ENCODE measurements at regions not wholly inside any gene's neighbourhood (a gene's known extent, or its start where the extent isn't known, plus 50 kb on each side); places are given as distances from the start of the nearest gene placed in this dataset.

DNA sequence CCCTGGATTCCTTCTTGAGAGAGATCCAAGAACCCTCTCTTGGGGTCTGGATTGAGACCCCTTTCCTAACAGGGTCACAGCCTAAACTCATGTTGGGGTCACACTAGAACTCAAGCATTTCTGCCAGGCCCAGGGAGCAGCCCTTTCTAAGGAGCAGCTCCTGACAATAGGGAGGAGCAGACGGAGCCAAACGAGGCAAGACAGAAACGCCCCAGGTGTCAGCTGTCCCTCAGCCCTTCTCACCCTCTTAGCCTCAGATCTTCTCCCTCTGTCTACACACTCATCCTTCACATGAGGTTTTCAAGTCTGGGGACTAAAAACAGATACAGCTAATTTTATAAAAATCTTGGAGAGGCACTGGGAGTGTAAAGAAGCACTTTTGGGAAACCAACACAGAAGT, 157.2 kb downstream of the SOCS6 start:
- DNase-seq, result no peak

DNA sequence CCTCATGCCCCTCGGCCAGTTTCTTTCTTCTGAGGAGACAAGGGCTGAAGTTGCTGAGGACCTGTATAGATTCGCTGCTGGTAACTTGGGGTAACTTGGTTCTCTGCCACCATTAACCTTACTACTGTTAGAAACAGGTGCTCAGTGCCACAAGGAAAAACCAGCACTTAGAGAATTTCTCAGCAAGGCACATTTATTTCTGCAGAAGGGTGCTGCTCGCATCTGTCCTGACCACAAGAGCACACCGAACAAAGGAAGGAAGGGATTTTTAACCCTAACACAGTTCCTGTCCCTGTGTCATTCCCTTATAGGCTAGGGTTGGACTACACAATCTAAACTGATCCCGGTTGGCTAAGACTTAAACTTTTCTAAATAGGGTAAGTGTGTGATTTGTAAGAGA, 154.1 kb downstream of the SOCS6 start:
- no peak for DNase-seq

DNA sequence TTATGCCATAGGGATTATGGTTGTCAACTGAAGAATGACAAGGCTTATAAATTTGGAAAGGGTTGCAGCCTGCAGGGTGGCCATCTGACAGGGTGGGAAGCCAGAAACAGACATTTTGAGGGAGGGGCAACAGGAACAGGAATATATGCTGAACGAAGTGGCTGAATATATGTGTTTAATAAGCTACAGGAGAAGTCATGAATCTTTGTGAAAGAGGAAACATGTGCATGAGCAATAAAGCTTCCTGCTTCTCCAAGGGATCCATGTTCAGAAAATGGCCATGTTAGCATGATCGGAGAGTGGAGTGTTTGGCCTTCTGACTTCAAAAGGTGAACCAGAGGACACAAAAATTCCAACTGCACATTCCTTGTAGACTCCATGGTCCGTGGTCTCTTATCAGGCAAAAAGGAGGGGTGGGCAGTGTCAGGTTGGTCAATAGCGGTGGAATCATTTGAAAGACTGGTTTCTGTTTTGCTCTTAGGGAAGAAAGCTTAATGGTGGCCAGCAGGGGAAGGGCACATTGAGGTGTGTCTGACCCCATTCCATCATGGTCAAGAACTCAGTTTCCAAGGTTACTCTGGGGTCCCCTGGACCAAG, 144.1 kb downstream of the SOCS6 start:
- DNase-seq, result no peak

DNA sequence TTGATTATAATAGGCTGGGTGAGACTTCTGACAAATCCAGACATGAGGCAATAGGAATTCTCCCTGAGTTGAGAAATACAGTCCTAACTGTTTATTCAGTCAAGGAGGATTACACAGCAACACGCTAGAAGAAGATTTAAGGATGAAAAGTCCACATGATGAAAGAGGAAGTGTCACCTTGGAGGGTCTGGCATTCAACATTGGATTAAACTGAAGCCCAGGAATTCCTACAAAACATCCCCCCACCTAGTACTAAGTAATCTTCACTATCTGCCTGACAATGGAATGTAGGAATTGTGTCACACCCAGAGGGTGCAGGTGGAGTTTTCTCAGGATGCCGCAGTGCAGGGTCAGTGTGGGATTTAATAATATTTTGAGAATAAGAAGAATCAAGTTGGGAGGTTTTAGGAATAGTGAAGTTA, 142.4 kb downstream of the SOCS6 start:
- DNase-seq, result no peak

DNA sequence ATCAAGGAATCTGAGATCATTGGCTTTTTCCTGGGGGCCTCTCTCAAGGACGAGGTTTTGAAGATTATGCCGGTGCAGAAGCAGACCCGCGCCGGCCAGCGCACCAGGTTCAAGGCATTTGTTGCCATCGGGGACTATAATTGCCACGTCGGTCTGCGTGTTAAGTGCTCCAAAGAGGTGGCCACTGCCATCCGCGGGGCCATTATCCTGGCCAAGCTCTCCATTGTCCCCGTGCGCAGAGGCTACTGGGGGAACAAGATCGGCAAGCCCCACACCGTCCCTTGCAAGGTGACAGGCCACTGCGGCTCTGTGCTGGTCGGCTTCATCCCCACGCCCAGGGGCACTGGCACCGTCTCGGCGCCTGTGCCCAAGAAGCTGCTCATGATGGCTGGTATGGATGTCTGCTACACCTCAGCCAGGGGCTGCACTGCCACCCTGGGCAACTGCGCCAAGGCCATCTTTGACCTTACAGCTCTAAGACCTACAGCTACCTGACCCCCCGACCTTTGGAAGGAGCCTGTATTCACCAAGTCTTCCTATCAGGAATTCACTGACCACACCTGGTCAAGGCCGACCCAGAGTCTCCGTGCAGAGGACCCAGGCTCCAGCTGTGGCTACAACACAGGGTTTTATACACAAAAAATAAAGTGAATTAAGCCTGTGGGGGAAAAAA, 141.8 kb downstream of the SOCS6 start:
- no peak for DNase-seq

DNA sequence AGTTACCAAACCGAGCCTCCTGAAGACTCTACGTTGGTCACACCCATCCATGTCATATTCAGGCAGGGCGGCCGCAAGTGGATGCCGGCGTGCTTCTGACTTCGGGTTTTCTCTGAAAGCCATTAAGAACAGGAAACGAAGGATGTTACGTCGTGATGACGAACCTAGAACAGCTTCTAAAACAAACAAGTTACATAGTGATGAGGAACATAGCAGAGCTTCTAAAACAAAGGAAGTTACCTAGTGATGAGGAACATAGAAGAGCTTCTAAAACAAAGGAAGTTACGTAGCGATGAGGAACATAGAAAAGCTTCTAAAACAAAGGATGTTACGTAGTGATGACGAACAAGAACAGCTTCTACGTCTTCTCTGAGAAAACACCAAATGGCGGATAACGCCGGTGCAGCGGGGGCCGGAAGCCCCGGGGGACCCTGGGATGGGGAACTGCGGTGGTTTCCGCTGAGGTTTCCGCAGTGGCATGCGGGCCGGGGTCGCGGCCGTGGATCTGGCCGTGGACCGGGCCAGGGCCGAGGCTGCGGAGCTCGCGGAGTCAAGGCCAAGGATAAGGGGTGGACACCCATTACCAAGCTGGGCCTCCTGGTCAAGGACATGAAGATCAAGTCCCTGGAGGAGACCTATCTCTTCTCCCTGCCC, 141.1 kb downstream of the SOCS6 start:
- DNase-seq, result no peak

DNA sequence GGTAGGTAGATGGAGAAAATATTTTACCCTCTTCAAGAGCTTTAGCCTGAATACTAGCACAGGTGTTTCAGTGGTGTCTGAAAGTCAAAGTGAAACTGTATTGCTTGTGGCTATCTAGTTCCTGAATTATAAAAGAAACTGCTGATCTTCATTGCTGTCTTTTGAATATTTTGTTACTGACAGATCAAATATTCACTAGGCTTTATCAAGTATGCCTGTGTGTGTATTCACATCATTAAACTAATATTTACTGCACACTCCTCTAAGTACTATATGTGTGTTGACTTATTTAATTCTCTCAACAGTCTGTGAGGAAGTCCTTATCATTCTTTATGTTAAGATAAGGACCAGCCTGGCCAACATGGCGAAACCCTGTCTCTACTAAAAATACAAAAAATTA, 139.6 kb downstream of the SOCS6 start:
- DNase-seq, result no peak

DNA sequence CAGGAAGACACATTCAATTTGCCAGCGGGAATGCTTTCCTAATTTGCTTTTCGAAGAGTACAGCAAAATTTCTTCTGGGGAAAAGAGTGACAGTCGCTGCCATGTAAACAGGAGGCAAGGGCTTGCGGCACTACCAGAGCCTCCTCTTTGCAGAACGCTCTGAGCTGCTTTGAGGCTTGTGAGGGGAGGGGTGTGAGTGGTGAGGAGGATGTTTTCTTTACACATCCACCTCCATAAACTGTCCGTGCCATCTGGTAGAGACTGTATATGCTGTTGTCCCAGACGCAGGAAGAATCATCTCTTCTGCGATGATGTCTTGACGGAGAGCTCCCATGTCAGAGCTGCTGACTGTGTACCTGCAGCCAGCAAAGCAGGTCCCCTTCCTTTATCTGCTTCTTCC, 138.0 kb downstream of the SOCS6 start:
- no peak for DNase-seq

DNA sequence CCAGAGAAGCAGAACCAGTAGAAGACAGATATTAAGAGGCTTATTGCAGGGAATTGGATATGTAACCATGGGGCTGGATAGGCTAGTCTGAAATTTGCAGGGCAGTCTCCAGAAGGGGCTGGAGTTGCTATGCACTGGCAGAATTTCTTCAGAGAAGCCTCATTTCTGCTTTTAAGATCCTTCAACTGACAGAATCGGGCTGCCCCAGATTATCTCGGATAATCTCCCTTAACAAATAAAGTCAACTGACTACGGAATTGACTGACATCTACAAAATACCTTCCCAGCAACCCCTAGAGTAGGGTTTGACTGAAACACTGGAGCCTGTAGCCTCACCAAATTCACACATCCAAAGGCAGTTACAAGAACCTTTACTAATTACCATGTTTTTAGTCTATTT, 136.4 kb downstream of the SOCS6 start:
- no peak for DNase-seq

DNA sequence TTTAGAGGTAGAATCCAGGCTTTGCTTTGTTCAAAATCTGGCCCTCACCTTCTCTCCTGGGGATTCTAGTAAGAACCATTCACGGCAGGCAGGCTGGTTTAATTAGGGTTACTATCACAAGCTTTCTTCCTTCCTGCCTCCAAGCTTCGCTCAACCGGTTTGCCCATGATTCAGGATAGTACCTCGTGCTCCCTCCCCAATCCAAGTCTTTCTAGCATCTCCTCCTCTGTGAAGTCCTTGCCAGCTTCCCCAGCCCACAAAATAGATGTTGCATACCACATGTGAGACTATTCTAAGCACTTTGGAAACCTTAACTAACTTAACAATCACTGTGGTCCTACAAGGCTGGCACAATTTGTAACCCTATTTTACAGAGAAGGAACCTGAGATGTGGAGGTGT, 135.1 kb downstream of the SOCS6 start:
- no peak for DNase-seq

DNA sequence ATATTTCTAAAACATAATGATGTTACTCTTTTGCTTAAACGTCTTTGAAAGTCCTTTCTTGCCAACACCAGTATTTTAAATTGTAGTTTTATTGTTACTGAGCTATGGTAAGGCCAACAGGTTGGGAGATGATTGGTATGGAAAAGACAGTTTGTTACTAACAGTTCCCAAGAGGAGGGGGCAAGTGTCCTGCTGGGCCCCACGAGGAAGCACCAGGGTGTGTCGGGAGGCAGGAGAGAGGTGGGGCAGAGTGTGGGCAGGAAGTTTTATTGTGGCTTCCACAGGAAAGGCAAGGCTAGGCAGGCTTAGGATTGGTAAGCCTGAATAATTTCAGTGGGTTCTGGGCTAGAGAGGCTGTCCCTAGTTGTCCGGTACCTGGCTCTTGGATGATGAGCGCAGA, 134.3 kb downstream of the SOCS6 start:
- DNase-seq, result no peak

DNA sequence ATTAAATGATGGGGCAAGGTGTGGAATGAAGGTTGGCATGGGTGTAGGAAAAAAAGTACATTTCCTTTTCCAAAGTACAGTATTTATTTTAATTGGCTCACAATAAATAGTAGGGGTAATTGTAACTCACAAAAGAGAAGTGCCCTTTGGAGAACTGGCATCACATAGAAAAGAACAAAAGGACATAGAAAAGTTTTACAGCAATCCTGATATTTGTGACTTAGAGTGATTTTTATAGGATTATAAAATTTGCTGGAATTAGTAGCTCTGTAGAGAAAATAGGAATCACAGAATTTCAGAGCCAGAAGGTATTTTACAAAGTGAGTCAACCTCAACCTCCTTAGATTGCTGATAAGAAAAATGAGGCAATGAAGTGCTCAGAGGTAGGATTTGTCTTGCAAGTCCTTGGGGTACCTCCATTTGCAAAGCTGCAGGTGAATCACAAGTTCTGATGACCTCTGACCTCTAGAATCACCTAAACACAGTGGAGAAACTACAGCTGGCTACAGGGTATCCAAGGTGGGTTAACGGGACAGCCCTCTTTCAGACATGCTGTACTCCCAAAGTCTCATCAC, 133.6 kb downstream of the SOCS6 start:
- DNase-seq, result no peak

DNA sequence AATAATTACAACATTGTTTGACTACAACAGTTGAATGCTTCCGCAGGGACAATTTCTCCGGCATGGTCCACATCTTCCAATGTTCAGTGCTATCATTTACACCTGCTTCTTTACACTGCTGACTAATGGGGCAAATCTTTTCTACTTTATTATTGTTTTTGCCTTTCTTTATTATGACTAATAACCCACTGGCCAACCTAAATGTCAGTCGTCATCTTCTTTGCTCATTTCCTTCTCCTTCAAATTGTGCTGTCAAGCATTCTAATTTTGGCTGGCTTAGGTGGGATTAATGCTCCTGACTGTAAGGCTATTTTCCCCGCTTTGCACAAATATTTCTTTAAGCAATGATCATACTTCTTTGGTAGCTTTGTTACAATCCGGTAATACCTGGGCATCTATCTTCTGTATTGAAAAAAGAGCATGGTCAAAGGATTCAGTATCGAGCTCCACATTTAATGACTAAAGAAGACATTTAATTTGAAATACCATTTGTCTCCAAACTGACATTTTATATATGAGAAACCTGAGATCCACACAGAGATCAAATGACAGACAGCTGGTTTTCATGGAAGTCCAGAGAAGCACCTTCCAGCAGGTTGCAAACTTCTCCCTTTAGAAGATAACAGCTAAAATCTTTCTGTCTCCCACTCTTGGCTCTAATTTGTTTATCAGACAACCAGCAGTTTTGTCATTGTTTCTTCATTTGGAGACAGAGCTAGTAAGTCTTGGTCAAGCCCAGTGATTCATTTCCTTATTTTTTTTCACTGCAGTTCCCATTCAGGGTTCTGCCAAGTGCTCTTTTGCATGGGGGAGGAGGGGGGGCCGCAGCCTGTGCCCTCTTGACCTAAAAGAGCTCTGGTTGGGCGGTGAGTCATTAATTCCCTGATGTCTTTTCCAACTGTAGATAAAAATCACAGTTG, 132.9 kb downstream of the SOCS6 start:
- no peak for DNase-seq

DNA sequence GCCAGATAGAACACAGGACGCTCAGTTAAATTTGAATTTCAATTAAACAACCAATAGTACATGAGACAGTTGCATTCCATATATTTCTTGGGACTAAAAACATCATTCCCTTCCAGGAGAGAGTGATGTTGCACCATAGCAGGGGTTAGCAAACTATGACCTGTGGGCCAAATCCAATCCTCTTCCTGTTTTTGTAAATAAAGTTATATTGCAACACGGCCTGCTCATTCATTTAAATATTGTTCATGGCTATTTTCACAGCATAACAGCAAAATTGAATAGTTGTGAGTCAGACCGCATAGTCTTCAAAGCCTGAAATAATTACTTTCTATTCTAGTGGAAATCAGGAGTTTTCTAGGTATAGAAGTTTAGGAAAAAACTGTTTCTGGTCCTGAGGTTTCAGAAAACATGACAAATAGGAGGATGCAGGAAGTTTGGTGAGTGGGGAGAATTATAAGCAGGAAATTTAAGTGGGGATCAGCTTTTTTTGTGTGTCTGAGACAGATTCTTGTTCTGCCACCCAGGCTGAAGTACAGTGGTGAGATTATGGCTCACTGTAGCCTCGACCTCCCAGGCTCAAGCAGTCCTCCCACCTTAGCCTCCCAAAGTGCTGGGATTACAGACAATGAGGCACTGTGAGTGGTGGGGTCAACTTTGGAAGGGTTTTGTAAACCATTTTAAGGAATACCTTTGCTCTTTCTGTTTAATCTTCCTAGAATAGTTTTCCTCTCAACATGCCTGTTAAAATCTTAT, 131.5 kb downstream of the SOCS6 start:
- DNase-seq, result no peak

DNA sequence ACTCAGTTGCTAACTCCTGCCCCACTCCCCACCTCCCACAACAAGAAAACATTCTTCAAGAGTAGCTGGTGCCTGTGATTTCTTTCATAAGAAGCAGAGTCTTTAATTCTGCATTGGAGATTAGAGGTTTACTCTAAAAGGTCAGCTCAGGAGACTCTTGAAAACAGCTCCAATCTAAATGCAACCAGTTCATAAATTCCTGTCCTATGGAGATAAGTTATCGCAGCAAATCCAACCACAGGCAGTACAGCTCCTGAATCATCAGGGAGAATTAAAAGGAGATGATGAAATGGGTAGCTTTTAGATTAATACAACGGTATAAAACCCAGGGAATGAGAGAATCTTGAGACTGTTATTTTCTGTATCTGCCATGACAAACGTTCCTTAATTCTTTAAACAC, 130.7 kb downstream of the SOCS6 start:
- DNase-seq, result no peak

DNA sequence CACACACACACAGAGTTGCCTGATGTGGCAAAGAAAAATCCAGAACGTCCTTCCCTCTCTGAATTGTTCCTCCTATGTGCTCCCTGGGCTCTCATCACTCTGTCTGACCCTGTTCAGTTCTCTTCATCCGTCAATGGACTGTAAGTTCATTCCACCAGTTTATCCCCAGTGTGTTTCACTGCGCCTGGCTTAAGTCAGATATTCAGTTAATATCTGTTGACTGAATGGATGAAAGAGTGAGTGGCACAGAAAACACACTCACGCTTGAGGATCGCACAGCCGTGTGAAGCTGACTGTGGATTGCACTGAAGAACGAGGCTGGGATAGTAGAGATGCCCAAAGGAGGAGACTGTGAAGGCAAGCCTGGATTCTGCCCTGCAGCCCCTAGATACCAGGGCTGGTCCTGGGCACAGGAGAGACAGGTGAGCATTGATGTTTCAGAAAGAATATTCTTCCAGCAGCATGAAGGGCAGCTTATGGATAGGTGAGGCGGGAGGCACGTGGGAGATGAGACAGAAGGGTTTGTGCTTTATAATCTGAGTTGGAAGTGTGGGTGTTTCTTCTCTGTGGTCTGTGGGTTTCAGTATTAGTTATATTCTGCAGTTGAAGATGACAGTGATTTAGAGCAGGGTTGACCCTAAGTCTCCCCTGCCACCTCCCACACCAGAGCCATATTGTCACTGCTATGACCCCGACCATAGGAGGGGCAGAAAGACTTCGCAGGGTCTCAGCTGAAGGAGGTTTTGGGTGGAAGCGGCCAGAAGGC, 129.9 kb downstream of the SOCS6 start:
- peak in 1 of 5 donors; percentile 0 for DNase-seq

DNA sequence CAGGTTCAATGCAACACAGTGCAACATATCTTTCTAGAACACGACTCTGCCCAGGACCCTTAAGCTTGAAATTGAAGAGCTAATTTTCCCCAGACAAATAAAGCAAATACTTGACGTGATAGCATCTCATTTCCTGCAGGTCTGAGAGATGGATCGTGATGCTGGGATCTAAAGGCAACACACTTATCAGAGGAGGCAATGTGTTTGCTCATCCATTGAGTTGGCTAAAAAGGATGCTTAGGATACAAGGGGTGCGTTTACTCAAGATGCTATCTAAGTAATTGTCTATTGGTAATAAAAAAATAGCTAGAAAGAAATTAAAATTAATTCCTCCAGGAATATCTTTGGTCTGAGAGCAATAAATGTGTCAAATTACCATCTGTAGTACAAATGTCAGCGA, 129.0 kb downstream of the SOCS6 start:
- no peak for DNase-seq

DNA sequence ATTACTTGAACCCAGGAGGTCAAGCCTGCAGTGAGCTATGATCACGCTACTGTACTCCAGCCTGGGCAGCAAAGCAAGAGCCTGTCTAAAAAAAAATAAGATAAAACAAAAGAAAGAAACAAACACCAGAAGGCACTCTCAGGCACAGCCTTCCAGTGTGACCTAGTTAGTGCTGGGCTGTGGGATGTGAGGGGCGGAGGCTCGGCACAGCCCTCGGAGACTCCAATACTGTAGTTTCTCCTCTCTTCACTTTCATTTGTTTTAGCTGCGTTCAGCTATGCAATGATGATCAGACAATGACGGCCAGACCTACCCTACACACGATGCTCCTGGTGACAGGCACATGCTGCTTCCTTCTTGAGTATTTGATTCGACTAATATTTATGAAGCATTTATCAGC, 127.7 kb downstream of the SOCS6 start:
- no peak for DNase-seq

DNA sequence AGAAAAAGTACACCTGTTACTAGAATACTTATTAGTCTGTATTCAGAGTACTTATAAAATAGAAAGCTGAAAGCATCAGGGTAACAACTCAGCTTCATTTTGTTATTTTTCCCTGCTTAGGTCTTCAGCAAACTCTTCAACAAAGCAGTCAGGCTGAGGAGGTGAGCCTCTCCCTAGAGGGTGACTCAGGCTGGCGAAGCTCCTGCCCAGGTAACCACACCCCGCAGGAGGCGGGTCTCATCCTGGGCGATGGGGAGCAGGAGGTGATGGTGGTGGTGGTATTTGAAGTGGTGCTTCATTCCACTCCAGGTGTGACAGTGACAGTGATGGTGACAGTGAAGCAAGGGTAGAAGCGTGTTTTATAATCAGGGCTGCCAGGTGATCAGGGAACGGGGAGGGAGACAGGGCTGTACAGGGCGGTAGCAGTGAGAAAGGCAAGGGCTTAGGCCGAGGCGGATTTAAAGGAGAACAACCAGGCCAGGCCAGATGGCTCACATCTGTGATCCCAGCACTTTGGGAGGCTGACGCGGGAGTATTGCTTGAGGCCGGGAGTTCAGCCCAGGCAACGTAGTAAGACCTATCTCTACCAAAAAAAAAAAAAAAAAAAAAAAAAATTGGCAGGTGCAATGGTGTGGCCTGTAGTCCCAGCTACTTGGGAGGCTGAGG, 127.1 kb downstream of the SOCS6 start:
- no peak for DNase-seq

DNA sequence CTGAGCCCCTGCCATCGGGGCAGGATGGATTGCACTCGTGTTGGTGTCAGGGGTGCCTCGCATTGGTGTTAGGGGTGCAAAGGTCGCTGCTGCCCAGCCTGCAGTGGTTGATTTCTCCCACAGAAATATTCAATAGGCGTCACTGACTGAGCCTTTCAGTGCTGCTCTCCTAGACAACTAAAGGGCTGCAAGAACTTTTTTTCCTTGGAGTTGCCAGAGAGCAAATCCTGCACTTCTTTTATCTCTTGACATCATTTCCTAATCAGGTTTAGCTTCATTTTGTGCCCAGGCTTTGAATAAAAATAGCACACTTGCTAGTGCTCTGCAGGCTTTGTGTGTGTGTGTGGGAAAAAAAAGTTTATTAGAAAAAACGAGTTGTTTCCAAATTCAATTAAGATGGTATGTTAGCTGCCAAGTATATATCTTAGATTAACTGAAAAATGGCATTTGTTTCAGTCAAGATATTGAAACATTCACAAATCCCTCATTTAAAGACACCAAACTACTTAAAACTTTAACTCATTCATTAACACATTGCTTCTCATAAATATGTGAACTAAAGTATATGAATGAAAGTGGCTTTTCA, 125.6 kb downstream of the SOCS6 start:
- DNase-seq, result no peak

DNA sequence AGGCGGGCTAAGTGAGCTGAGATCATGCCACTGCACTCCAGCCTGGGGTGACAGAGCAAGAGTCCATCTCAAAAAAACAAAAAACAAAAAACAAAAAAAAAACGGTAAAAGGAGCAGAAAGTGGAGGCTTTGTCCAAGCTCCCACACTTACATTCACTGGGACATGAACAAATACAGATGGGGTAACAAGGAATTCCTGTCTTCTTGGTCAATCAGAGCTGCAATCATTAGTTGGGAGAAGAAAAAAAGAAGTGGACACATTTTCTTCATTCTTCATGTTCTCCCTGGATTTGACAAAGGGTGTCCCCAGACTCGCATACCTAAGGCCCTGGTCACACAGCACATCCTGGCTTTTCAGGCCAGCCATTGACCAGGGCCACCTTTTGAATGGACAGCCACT, 124.6 kb downstream of the SOCS6 start:
- no peak for DNase-seq

Data from T-helper 1 cell (primary cell).